Common myeloid progenitor, CD34-positive (primary cell): ENCODE measurements at regions not wholly inside any gene's neighbourhood (a gene's known extent, or its start where the extent isn't known, plus 50 kb on each side); places are given as distances from the start of the nearest gene placed in this dataset.
"Not testable (repeated sequence)": the region's sequence is repeated elsewhere in the genome, so short reads cannot be mapped to it uniquely, and the experiment has no call there.

Experiments used
- CTCF ChIA-PET: fragments of 350-600 bp; sonication (Branson Sonifier 250); formaldehyde crosslinking; loops from one replicate; lab custom pipeline; 2021; ENCODE audit warnings: antibody characterized with exemption; lab: Charles Lee
- POLR2A ChIA-PET: fragments of 350-600 bp; sonication (Branson Sonifier 250); formaldehyde crosslinking; loops from one replicate; lab custom pipeline; 2021; ENCODE audit warnings: antibody characterized with exemption; lab: Charles Lee
- DNase-seq, 3 donors: peaks; one replicate each; pipeline versions ENCODE4 v3.0.0 to v3.0.0-alpha.2; 2013
- H3K27ac ChIP-seq, 2 experiments: 1 replicate in 1 of 2; 2 replicates in 1 of 2; pipeline ENCODE4 v1.7.0; 2013; ENCODE audit warnings: inconsistent platforms in 2 of 2, low read length in 2 of 2, mild to moderate bottlenecking in 2 of 2, low read depth in 1 of 2, moderate library complexity in 1 of 2; ENCODE audit not compliant: severe bottlenecking in 2 of 2, insufficient read depth in 1 of 2, poor library complexity in 1 of 2
- H3K27me3 ChIP-seq, 5 experiments: replicated peaks in 2 of 5; 1 replicate in 3 of 5; 2 replicates in 2 of 5; pipeline versions ENCODE4 v1.6.1 to v1.7.0; 2013; ENCODE audit warnings: low read length in 4 of 5, mild to moderate bottlenecking in 2 of 5, moderate library complexity in 2 of 5, inconsistent platforms in 1 of 5; ENCODE audit not compliant: insufficient read depth in 5 of 5, control insufficient read depth in 4 of 5
- H3K36me3 ChIP-seq, 4 experiments: 1 replicate in 2 of 4; 2 replicates in 2 of 4; pipeline versions ENCODE4 v1.6.1 to v1.7.0; 2013; ENCODE audit warnings: low read length in 3 of 4, control low read depth in 1 of 4, mild to moderate bottlenecking in 1 of 4; ENCODE audit not compliant: control insufficient read depth in 4 of 4, insufficient read depth in 4 of 4
- H3K4me1 ChIP-seq, 4 experiments: 1 replicate in 3 of 4; 2 replicates in 1 of 4; pipeline versions ENCODE4 v1.6.1 to v1.7.1; 2013; ENCODE audit warnings: low read length in 3 of 4, mild to moderate bottlenecking in 3 of 4, control low read depth in 1 of 4, inconsistent platforms in 1 of 4, moderate library complexity in 1 of 4; ENCODE audit not compliant: control insufficient read depth in 4 of 4, insufficient read depth in 4 of 4; ENCODE audit errors: control extremely low read depth in 1 of 4
- H3K4me3 ChIP-seq, 7 experiments: 1 replicate in 4 of 7; 2 replicates in 3 of 7; pipeline versions ENCODE4 v1.5.1 to v1.7.0; 2013; ENCODE audit warnings: mild to moderate bottlenecking in 7 of 7, low read length in 6 of 7, moderate library complexity in 6 of 7, inconsistent platforms in 2 of 7, low read depth in 2 of 7, control low read depth in 1 of 7; ENCODE audit not compliant: insufficient read depth in 4 of 7, control insufficient read depth in 1 of 7; ENCODE audit errors: extremely low read depth in 1 of 7
- H3K9me3 ChIP-seq, 5 experiments: 1 replicate in 4 of 5; 2 replicates in 1 of 5; pipeline versions ENCODE4 v1.6.1 to v1.7.1; 2013; ENCODE audit warnings: low read length in 4 of 5, mild to moderate bottlenecking in 2 of 5, inconsistent platforms in 1 of 5, low read depth in 1 of 5, moderate library complexity in 1 of 5; ENCODE audit not compliant: control insufficient read depth in 4 of 5, insufficient read depth in 2 of 5; ENCODE audit errors: control extremely low read depth in 1 of 5
- WGBS: methylation state at CpG from one replicate; pipeline ENCODE4 v1.1.5; 2013; ENCODE audit not compliant: insufficient coverage; 5-methylcytosine and 5-hydroxymethylcytosine counted together

- Histone ChIP-seq H3K4me1 (no peaks in the 10 kb centered on the region), H3K9me3 (no peaks in the 10 kb centered on the region), H3K4me3 (no peak overlapping the region), H3K36me3 (no peaks in the 10 kb centered on the region), H3K27me3 (peaks cover 0 to 3% (median 0%) of the 10 kb centered on the region in 5 experiments), H3K27ac (no peak overlapping the region)
- WGBS, result 95% methylated on average over 11 of the region's 13 CpGs
- POLR2A ChIA-PET, result no interaction called here
- DNase-seq, result no peak
- CTCF ChIA-PET, result no interaction called here
Observed at GRCh38 chr10:78464856-78465267, 431.2 kb downstream of the RPS24 start.

- ChIA-PET POLR2A (no interaction called here), CTCF (no interaction called here)
- no CpG with 5 or more reads among the region's 2 CpGs for WGBS
- H3K27ac ChIP-seq, result no peak overlapping the region
- no peak overlapping the region for H3K4me3 ChIP-seq
- no peak for DNase-seq
- H3K36me3 ChIP-seq, result no peaks in the 10 kb centered on the region
- peaks cover 0 to 3% (median 0%) of the 10 kb centered on the region in 5 experiments for H3K27me3 ChIP-seq
- H3K4me1 ChIP-seq, result no peaks in the 10 kb centered on the region
- no peaks in the 10 kb centered on the region for H3K9me3 ChIP-seq
Observed at GRCh38 chr10:78465431-78465830, 431.8 kb downstream of the RPS24 start.

- WGBS, result 88% methylated on average over 2 of the region's 7 CpGs
- ChIA-PET CTCF (no interaction called here), POLR2A (no interaction called here)
Observed at GRCh38 chr10:78467496-78468106, 433.9 kb downstream of the RPS24 start.

GRCh38 chr10:78468731-78469130 is 435.1 kb downstream of the RPS24 start:
- DNase-seq, H3K27me3 ChIP-seq, CTCF ChIA-PET, H3K36me3 ChIP-seq, H3K4me3 ChIP-seq, H3K27ac ChIP-seq, H3K4me1 ChIP-seq, POLR2A ChIA-PET, H3K9me3 ChIP-seq: not testable (repeated sequence)
- WGBS, result no CpG with 5 or more reads among the region's 26 CpGs

More at GRCh38 chr10:78467496-78468106, 433.9 kb downstream of the RPS24 start:
- H3K9me3 ChIP-seq, result no peaks in the 10 kb centered on the region
- H3K27me3 ChIP-seq, result no peaks in the 10 kb centered on the region
- DNase-seq, result no peak
- H3K4me1 ChIP-seq, result no peaks in the 10 kb centered on the region
- no peak overlapping the region for H3K4me3 ChIP-seq
- H3K27ac ChIP-seq, result no peak overlapping the region
- no peaks in the 10 kb centered on the region for H3K36me3 ChIP-seq

DNA sequence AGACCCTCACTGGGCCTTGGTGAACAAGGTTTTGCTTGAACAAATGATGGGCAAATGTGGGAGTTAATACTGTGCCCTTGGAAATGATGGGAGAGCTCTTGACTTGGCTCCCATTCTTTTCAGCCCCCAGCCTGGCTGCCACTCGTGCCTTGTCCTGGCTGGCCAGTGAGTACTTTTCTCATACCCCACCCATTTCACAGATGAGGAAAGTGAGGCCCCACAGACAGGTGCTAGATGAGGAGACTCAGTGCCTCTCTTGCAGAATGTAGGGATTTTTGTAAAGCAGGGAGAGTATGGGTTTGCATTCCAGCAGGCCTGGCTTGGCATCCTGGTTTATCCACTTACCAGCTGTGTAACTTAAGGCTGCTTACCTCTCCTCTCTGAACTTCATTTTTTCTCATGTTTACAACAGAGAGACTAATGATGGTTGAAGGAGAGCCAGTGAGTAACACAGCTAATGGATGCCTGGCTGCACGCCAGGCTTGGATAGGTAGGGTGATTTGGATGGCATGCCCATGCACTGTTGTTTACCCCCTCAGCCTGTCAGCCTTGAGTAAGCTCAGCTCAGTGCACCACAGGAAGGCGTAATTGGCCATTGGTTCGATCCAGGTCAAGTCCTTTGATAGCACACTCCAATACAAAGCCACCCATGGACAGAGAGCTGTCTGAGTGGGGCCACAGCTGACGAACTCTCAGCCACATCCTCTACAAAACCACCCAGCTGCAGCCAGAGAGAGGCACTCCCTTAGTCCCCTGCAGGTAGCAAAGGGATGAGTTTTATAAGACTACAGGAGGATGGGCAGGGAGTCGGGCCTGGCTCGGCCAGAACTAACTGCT is 436.8 kb downstream of the RPS24 start:
- H3K27me3 ChIP-seq, result no peaks in the 10 kb centered on the region
- ChIA-PET POLR2A (interaction anchor here (0.6 kb wide), 1 partner anchor 10 kb away, joined by 3 read pairs; no protein-coding TSS in a partner anchor), CTCF (interaction anchor here (1.1 to 1.3 kb wide), 2 partner anchors 11 to 49 kb away, joined by 3 read pairs; no protein-coding TSS in a partner anchor)
- WGBS, result 85% methylated on average over 4 of the region's 7 CpGs
- no peak overlapping the region for H3K27ac ChIP-seq
- no peaks in the 10 kb centered on the region for H3K9me3 ChIP-seq
- H3K36me3 ChIP-seq, result no peaks in the 10 kb centered on the region
- no peak for DNase-seq
- H3K4me3 ChIP-seq, result no peak overlapping the region
- H3K4me1 ChIP-seq, result no peaks in the 10 kb centered on the region

GRCh38 chr10:78471326-78471722 is 437.7 kb downstream of the RPS24 start:
- no peak for DNase-seq
- no peaks in the 10 kb centered on the region for H3K9me3 ChIP-seq
- WGBS, result 86% methylated on average over 7 of the region's 8 CpGs
- no peak overlapping the region for H3K27ac ChIP-seq
- POLR2A ChIA-PET, result no interaction called here
- no peaks in the 10 kb centered on the region for H3K36me3 ChIP-seq
- no peaks in the 10 kb centered on the region for H3K4me1 ChIP-seq
- CTCF ChIA-PET, result interaction anchor here (1.1 kb wide), 1 partner anchor 10 kb away, joined by 3 read pairs; no protein-coding TSS in a partner anchor
- H3K27me3 ChIP-seq, result no peaks in the 10 kb centered on the region
- no peak overlapping the region for H3K4me3 ChIP-seq
